Fibroblast of the aortic adventitia (primary cell): ENCODE measurements at regions not wholly inside any gene's neighbourhood (a gene's known extent, or its start where the extent isn't known, plus 50 kb on each side); places are given as distances from the start of the nearest gene placed in this dataset.

ENCODE experiments used
- DNase-seq: peaks from one replicate; pipeline ENCODE4 v3.0.0-alpha.2; 2010; ENCODE audit warnings: low read depth
- H3K4me3 ChIP-seq: 2 replicates; pipeline ENCODE4 v1.5.1; 2011; ENCODE audit warnings: low read depth, mild to moderate bottlenecking, control low read depth, low read length, moderate library complexity
- CTCF ChIP-seq: IDR thresholded peaks from 2 replicates; pipeline ENCODE4 v1.5.1; 2011; ENCODE audit warnings: mild to moderate bottlenecking, low read length, control low read depth, inconsistent platforms; ENCODE audit not compliant: insufficient read depth

- H3K4me3 ChIP-seq = no peak overlapping the region
- no peak for DNase-seq
- TF ChIP-seq CTCF = no peak
Observed at GRCh38 chr5:175054243-175054642, 329.9 kb downstream of the MSX2 start.

GRCh38 chr5:175052351-175052750 is 328.0 kb downstream of the MSX2 start:
- DNase-seq = no peak
- H3K4me3 ChIP-seq = no peak overlapping the region
- TF ChIP-seq CTCF = no peak

GRCh38 chr5:175047048-175047447 is 322.7 kb downstream of the MSX2 start:
- no peak overlapping the region for H3K4me3 ChIP-seq
- DNase-seq = no peak
- TF ChIP-seq CTCF = no peak

GRCh38 chr5:175045820-175046219 is 321.4 kb downstream of the MSX2 start:
- H3K4me3 ChIP-seq = no peak overlapping the region
- no peak for TF ChIP-seq CTCF
- no peak for DNase-seq

- TF ChIP-seq CTCF = no peak
- DNase-seq = no peak
- H3K4me3 ChIP-seq = no peak overlapping the region
Observed at GRCh38 chr5:175037820-175038219, 313.4 kb downstream of the MSX2 start.

GRCh38 chr5:175035882-175036533 is 311.6 kb downstream of the MSX2 start:
- H3K4me3 ChIP-seq = no peak overlapping the region
- DNase-seq = no peak
- no peak for TF ChIP-seq CTCF

GRCh38 chr5:175034924-175035323 is 310.5 kb downstream of the MSX2 start:
- no peak for TF ChIP-seq CTCF
- no peak for DNase-seq
- no peak overlapping the region for H3K4me3 ChIP-seq
